ENCODE measurements at regions not wholly inside any gene's neighbourhood (a gene's known extent, or its start where the extent isn't known, plus 50 kb on each side); places are given as distances from the start of the nearest gene placed in this dataset.

GRCh38 chr3:107130089-107130700 is 247.0 kb upstream of the CCDC54 start:
- no peak for DNase-seq (ENCODE audit: low read depth in 6 of 9, low spot score in 9 of 9)
- WGBS: 97% methylated on average over 6 of the region's 6 CpGs
- H3K4me1 ChIP-seq (ENCODE audit: control insufficient read depth in 2 of 2, insufficient read depth in 2 of 2, low read length in 2 of 2): no peaks in the 10 kb centered on the region
- no peaks in the 10 kb centered on the region for H3K27me3 ChIP-seq (ENCODE audit: control insufficient read depth in 2 of 2, insufficient read depth in 1 of 2, low read length in 1 of 2)
- no peak overlapping the region for H3K4me3 ChIP-seq (ENCODE audit: low read length in 2 of 2)
- no peak overlapping the region for H3K27ac ChIP-seq (ENCODE audit: low read depth in 1 of 2, low read length in 1 of 2)
- no peaks in the 10 kb centered on the region for H3K9me3 ChIP-seq (ENCODE audit: control insufficient read depth in 2 of 2, insufficient read depth in 1 of 2, low read length in 1 of 2)
- H3K36me3 ChIP-seq (ENCODE audit: control insufficient read depth in 2 of 2, insufficient read depth in 2 of 2, low read length in 1 of 2): no peaks in the 10 kb centered on the region

GRCh38 chr3:107132674-107133073 is 244.6 kb upstream of the CCDC54 start:
- WGBS: 94% methylated on average over 11 of the region's 11 CpGs
- Histone ChIP-seq H3K4me3 (ENCODE audit: low read length in 2 of 2) (no peak overlapping the region), H3K27me3 (ENCODE audit: control insufficient read depth in 2 of 2, insufficient read depth in 1 of 2, low read length in 1 of 2) (no peaks in the 10 kb centered on the region), H3K36me3 (ENCODE audit: control insufficient read depth in 2 of 2, insufficient read depth in 2 of 2, low read length in 1 of 2) (no peaks in the 10 kb centered on the region), H3K4me1 (ENCODE audit: control insufficient read depth in 2 of 2, insufficient read depth in 2 of 2, low read length in 2 of 2) (no peaks in the 10 kb centered on the region), H3K27ac (ENCODE audit: low read depth in 1 of 2, low read length in 1 of 2) (no peak overlapping the region), H3K9me3 (ENCODE audit: control insufficient read depth in 2 of 2, insufficient read depth in 1 of 2, low read length in 1 of 2) (no peaks in the 10 kb centered on the region)
- no peak for DNase-seq (ENCODE audit: low read depth in 6 of 9, low spot score in 9 of 9)

GRCh38 chr3:107133891-107134290 is 243.3 kb upstream of the CCDC54 start:
- 95% methylated on average over 3 of the region's 3 CpGs for WGBS
- DNase-seq (ENCODE audit: low read depth in 6 of 9, low spot score in 9 of 9): no peak
- Histone ChIP-seq H3K27me3 (ENCODE audit: control insufficient read depth in 2 of 2, insufficient read depth in 1 of 2, low read length in 1 of 2) (no peaks in the 10 kb centered on the region), H3K4me1 (ENCODE audit: control insufficient read depth in 2 of 2, insufficient read depth in 2 of 2, low read length in 2 of 2) (no peaks in the 10 kb centered on the region), H3K36me3 (ENCODE audit: control insufficient read depth in 2 of 2, insufficient read depth in 2 of 2, low read length in 1 of 2) (no peaks in the 10 kb centered on the region), H3K4me3 (ENCODE audit: low read length in 2 of 2) (no peak overlapping the region), H3K27ac (ENCODE audit: low read depth in 1 of 2, low read length in 1 of 2) (no peak overlapping the region), H3K9me3 (ENCODE audit: control insufficient read depth in 2 of 2, insufficient read depth in 1 of 2, low read length in 1 of 2) (no peaks in the 10 kb centered on the region)

- H3K27ac ChIP-seq (ENCODE audit: low read depth in 1 of 2, low read length in 1 of 2): no peak overlapping the region
- no peaks in the 10 kb centered on the region for H3K36me3 ChIP-seq (ENCODE audit: control insufficient read depth in 2 of 2, insufficient read depth in 2 of 2, low read length in 1 of 2)
- no peaks in the 10 kb centered on the region for H3K27me3 ChIP-seq (ENCODE audit: control insufficient read depth in 2 of 2, insufficient read depth in 1 of 2, low read length in 1 of 2)
- H3K4me1 ChIP-seq (ENCODE audit: control insufficient read depth in 2 of 2, insufficient read depth in 2 of 2, low read length in 2 of 2): peaks cover 0 to 3% of the 10 kb centered on the region in 2 donors
- no peaks in the 10 kb centered on the region for H3K9me3 ChIP-seq (ENCODE audit: control insufficient read depth in 2 of 2, insufficient read depth in 1 of 2, low read length in 1 of 2)
- no peak overlapping the region for H3K4me3 ChIP-seq (ENCODE audit: low read length in 2 of 2)
- DNase-seq (ENCODE audit: low read depth in 6 of 9, low spot score in 9 of 9): no peak
- 98% methylated on average over 1 of the region's 1 CpG for WGBS
These were observed 235.1 kb upstream of the CCDC54 start for GRCh38 chr3:107142171-107142570.

GRCh38 chr3:107142786-107143575 is 234.3 kb upstream of the CCDC54 start:
- 63% methylated on average over 4 of the region's 4 CpGs for WGBS
- Histone ChIP-seq H3K4me3 (ENCODE audit: low read length in 2 of 2) (no peak overlapping the region), H3K36me3 (ENCODE audit: control insufficient read depth in 2 of 2, insufficient read depth in 2 of 2, low read length in 1 of 2) (no peaks in the 10 kb centered on the region), H3K27ac (ENCODE audit: low read depth in 1 of 2, low read length in 1 of 2) (no peak overlapping the region), H3K4me1 (ENCODE audit: control insufficient read depth in 2 of 2, insufficient read depth in 2 of 2, low read length in 2 of 2) (peaks cover 0 to 3% of the 10 kb centered on the region in 2 donors), H3K27me3 (ENCODE audit: control insufficient read depth in 2 of 2, insufficient read depth in 1 of 2, low read length in 1 of 2) (no peaks in the 10 kb centered on the region), H3K9me3 (ENCODE audit: control insufficient read depth in 2 of 2, insufficient read depth in 1 of 2, low read length in 1 of 2) (no peaks in the 10 kb centered on the region)
- DNase-seq (ENCODE audit: low read depth in 6 of 9, low spot score in 9 of 9): peak in 2 of 9 donors; percentile 4 to 31

GRCh38 chr3:107150675-107151074 is 226.6 kb upstream of the CCDC54 start:
- H3K4me3 ChIP-seq (ENCODE audit: low read length in 2 of 2): no peak overlapping the region
- 97% methylated on average over 4 of the region's 4 CpGs for WGBS
- no peaks in the 10 kb centered on the region for H3K4me1 ChIP-seq (ENCODE audit: control insufficient read depth in 2 of 2, insufficient read depth in 2 of 2, low read length in 2 of 2)
- H3K27ac ChIP-seq (ENCODE audit: low read depth in 1 of 2, low read length in 1 of 2): no peak overlapping the region
- H3K27me3 ChIP-seq (ENCODE audit: control insufficient read depth in 2 of 2, insufficient read depth in 1 of 2, low read length in 1 of 2): no peaks in the 10 kb centered on the region
- no peak for DNase-seq (ENCODE audit: low read depth in 6 of 9, low spot score in 9 of 9)
- H3K9me3 ChIP-seq (ENCODE audit: control insufficient read depth in 2 of 2, insufficient read depth in 1 of 2, low read length in 1 of 2): no peaks in the 10 kb centered on the region
- H3K36me3 ChIP-seq (ENCODE audit: control insufficient read depth in 2 of 2, insufficient read depth in 2 of 2, low read length in 1 of 2): no peaks in the 10 kb centered on the region

GRCh38 chr3:107153981-107154380 is 223.3 kb upstream of the CCDC54 start:
- H3K4me3 ChIP-seq (ENCODE audit: low read length in 2 of 2): no peak overlapping the region
- no peaks in the 10 kb centered on the region for H3K27me3 ChIP-seq (ENCODE audit: control insufficient read depth in 2 of 2, insufficient read depth in 1 of 2, low read length in 1 of 2)
- H3K9me3 ChIP-seq (ENCODE audit: control insufficient read depth in 2 of 2, insufficient read depth in 1 of 2, low read length in 1 of 2): no peaks in the 10 kb centered on the region
- no peak for DNase-seq (ENCODE audit: low read depth in 6 of 9, low spot score in 9 of 9)
- H3K27ac ChIP-seq (ENCODE audit: low read depth in 1 of 2, low read length in 1 of 2): no peak overlapping the region
- H3K4me1 ChIP-seq (ENCODE audit: control insufficient read depth in 2 of 2, insufficient read depth in 2 of 2, low read length in 2 of 2): no peaks in the 10 kb centered on the region
- H3K36me3 ChIP-seq (ENCODE audit: control insufficient read depth in 2 of 2, insufficient read depth in 2 of 2, low read length in 1 of 2): no peaks in the 10 kb centered on the region
- WGBS: 89% methylated on average over 4 of the region's 4 CpGs

GRCh38 chr3:107172411-107172810 is 204.8 kb upstream of the CCDC54 start:
- H3K27me3 ChIP-seq (ENCODE audit: control insufficient read depth in 2 of 2, insufficient read depth in 1 of 2, low read length in 1 of 2): no peaks in the 10 kb centered on the region
- H3K4me3 ChIP-seq (ENCODE audit: low read length in 2 of 2): no peak overlapping the region
- H3K36me3 ChIP-seq (ENCODE audit: control insufficient read depth in 2 of 2, insufficient read depth in 2 of 2, low read length in 1 of 2): no peaks in the 10 kb centered on the region
- H3K9me3 ChIP-seq (ENCODE audit: control insufficient read depth in 2 of 2, insufficient read depth in 1 of 2, low read length in 1 of 2): peaks cover 0 to 6% of the 10 kb centered on the region in 2 donors
- no peaks in the 10 kb centered on the region for H3K4me1 ChIP-seq (ENCODE audit: control insufficient read depth in 2 of 2, insufficient read depth in 2 of 2, low read length in 2 of 2)
- H3K27ac ChIP-seq (ENCODE audit: low read depth in 1 of 2, low read length in 1 of 2): no peak overlapping the region
- DNase-seq (ENCODE audit: low read depth in 6 of 9, low spot score in 9 of 9): no peak
- WGBS: 96% methylated on average over 1 of the region's 1 CpG

- 98% methylated on average over 2 of the region's 2 CpGs for WGBS
- no peaks in the 10 kb centered on the region for H3K4me1 ChIP-seq (ENCODE audit: control insufficient read depth in 2 of 2, insufficient read depth in 2 of 2, low read length in 2 of 2)
These were observed 192.9 kb upstream of the CCDC54 start for GRCh38 chr3:107184375-107184774.

More at GRCh38 chr3:107184375-107184774, 192.9 kb upstream of the CCDC54 start:
- Histone ChIP-seq H3K27ac (ENCODE audit: low read depth in 1 of 2, low read length in 1 of 2) (no peak overlapping the region), H3K27me3 (ENCODE audit: control insufficient read depth in 2 of 2, insufficient read depth in 1 of 2, low read length in 1 of 2) (no peaks in the 10 kb centered on the region), H3K4me3 (ENCODE audit: low read length in 2 of 2) (no peak overlapping the region), H3K9me3 (ENCODE audit: control insufficient read depth in 2 of 2, insufficient read depth in 1 of 2, low read length in 1 of 2) (no peaks in the 10 kb centered on the region), H3K36me3 (ENCODE audit: control insufficient read depth in 2 of 2, insufficient read depth in 2 of 2, low read length in 1 of 2) (no peaks in the 10 kb centered on the region)
- no peak for DNase-seq (ENCODE audit: low read depth in 6 of 9, low spot score in 9 of 9)
